Prostate gland (tissue), 2 donors: ENCODE measurements at regions not wholly inside any gene's neighbourhood (a gene's known extent, or its start where the extent isn't known, plus 50 kb on each side); places are given as distances from the start of the nearest gene placed in this dataset.

Source experiments
- CTCF ChIP-seq, 4 experiments: fragments of 200-600 bp in 2 of 4; fragments of 450-650 bp in 2 of 4; sonication (generic) in 2 of 4; IDR thresholded peaks; 1 replicate in 3 of 4; 2 replicates in 1 of 4; pipeline ENCODE4 v1.5.1; 2016 to 2019; ENCODE audit warnings: antibody characterized with exemption in 4 of 4, mild to moderate bottlenecking in 2 of 4, moderate library complexity in 2 of 4
- POLR2A ChIP-seq: fragments of 450-650 bp; IDR thresholded peaks from one replicate; pipeline ENCODE4 v1.6.1; 2016; ENCODE audit warnings: antibody characterized with exemption, mild to moderate bottlenecking
- POLR2AphosphoS5 ChIP-seq: sonication (generic); formaldehyde crosslinking; IDR thresholded peaks from one replicate; pipeline ENCODE4 v1.6.1; 2017; ENCODE audit warnings: antibody characterized with exemption

GRCh38 chr2:81196933-81197628 is 892.5 kb upstream of the LRRTM1 start:
- TF ChIP-seq CTCF (IDR thresholded peaks at IDR 0.05) (no peak), POLR2AphosphoS5 (no peak), POLR2A (no peak)
